ENCODE measurements at regions not wholly inside any gene's neighbourhood (a gene's known extent, or its start where the extent isn't known, plus 50 kb on each side); places are given as distances from the start of the nearest gene placed in this dataset.
"Not testable (repeated sequence)": the region's sequence is repeated elsewhere in the genome, so short reads cannot be mapped to it uniquely, and the experiment has no call there.

- no peak for DNase-seq
Measured at GRCh38 chr2:109692013-109692743, 78.0 kb downstream of the SOWAHC start.

- DNase-seq = not testable (repeated sequence)
Measured at GRCh38 chr2:109692831-109693230, 78.7 kb downstream of the SOWAHC start.

GRCh38 chr2:109693292-109693691 is 79.1 kb downstream of the SOWAHC start:
- not testable (repeated sequence) for DNase-seq

- peak; percentile 32 for DNase-seq
Measured at GRCh38 chr2:109694190-109694589, 80.0 kb downstream of the SOWAHC start.

- no peak for DNase-seq
Measured at GRCh38 chr2:109695290-109695689, 81.1 kb downstream of the SOWAHC start.

GRCh38 chr2:109699646-109700045 is 85.5 kb downstream of the SOWAHC start:
- no peak for DNase-seq

GRCh38 chr2:109700680-109701274 is 86.6 kb downstream of the SOWAHC start:
- no peak for DNase-seq

GRCh38 chr2:109701362-109701761 is 87.2 kb downstream of the SOWAHC start:
- no peak for DNase-seq

GRCh38 chr2:109702250-109702985 is 88.3 kb downstream of the SOWAHC start:
- peak; percentile 13 for DNase-seq

- DNase-seq = no peak
Measured at GRCh38 chr2:109703077-109703476, 88.9 kb downstream of the SOWAHC start.

- DNase-seq = no peak
Measured at GRCh38 chr2:109703798-109704197, 89.6 kb downstream of the SOWAHC start.

GRCh38 chr2:109707281-109708147 is 86.6 kb upstream of the RGPD5 start:
- DNase-seq = no peak

- no peak for DNase-seq
Measured at GRCh38 chr2:109710505-109711229, 83.4 kb upstream of the RGPD5 start.

GRCh38 chr2:109711230-109712122 is 82.6 kb upstream of the RGPD5 start:
- no peak for DNase-seq

GRCh38 chr2:109712123-109712449 is 82.0 kb upstream of the RGPD5 start:
- DNase-seq = no peak

GRCh38 chr2:109712746-109713145 is 81.4 kb upstream of the RGPD5 start:
- no peak for DNase-seq

- no peak for DNase-seq
Measured at GRCh38 chr2:109715313-109715805, 78.7 kb upstream of the RGPD5 start.

- not testable (repeated sequence) for DNase-seq
Measured at GRCh38 chr2:109716596-109716995, 77.5 kb upstream of the RGPD5 start.

GRCh38 chr2:109718139-109718538 is 76.0 kb upstream of the RGPD5 start:
- DNase-seq = no peak

GRCh38 chr2:109719871-109720270 is 74.2 kb upstream of the RGPD5 start:
- no peak for DNase-seq
